ENCODE measurements at regions not wholly inside any gene's neighbourhood (a gene's known extent, or its start where the extent isn't known, plus 50 kb on each side); places are given as distances from the start of the nearest gene placed in this dataset.

- in situ Hi-C loops (cut with MboI; ENCODE audit: low sequenced_read_pairs) = no loop called here
Measured at GRCh38 chr13:73372666-73373627, 314.1 kb downstream of the KLF5 start.

- in situ Hi-C loops (cut with MboI; ENCODE audit: low sequenced_read_pairs) = no loop called here
Measured at GRCh38 chr13:73370066-73370465, 311.3 kb downstream of the KLF5 start.

GRCh38 chr13:73369095-73369494 is 310.3 kb downstream of the KLF5 start:
- in situ Hi-C loops (cut with MboI; ENCODE audit: low sequenced_read_pairs) = no loop called here

- in situ Hi-C loops (cut with MboI; ENCODE audit: low sequenced_read_pairs) = no loop called here
Measured at GRCh38 chr13:73368608-73369007, 309.8 kb downstream of the KLF5 start.

GRCh38 chr13:73367886-73368285 is 309.1 kb downstream of the KLF5 start:
- in situ Hi-C loops (cut with MboI; ENCODE audit: low sequenced_read_pairs) = no loop called here

GRCh38 chr13:73366241-73366640 is 307.4 kb downstream of the KLF5 start:
- in situ Hi-C loops (cut with MboI; ENCODE audit: low sequenced_read_pairs) = no loop called here

- in situ Hi-C loops (cut with MboI; ENCODE audit: low sequenced_read_pairs) = no loop called here
Measured at GRCh38 chr13:73365681-73366080, 306.9 kb downstream of the KLF5 start.

- in situ Hi-C loops (cut with MboI; ENCODE audit: low sequenced_read_pairs) = no loop called here
Measured at GRCh38 chr13:73365252-73365651, 306.4 kb downstream of the KLF5 start.

- in situ Hi-C loops (cut with MboI; ENCODE audit: low sequenced_read_pairs) = no loop called here
Measured at GRCh38 chr13:73364736-73365135, 305.9 kb downstream of the KLF5 start.

GRCh38 chr13:73358606-73359095 is 299.8 kb downstream of the KLF5 start:
- in situ Hi-C loops (cut with MboI; ENCODE audit: low sequenced_read_pairs) = no loop called here

GRCh38 chr13:73355134-73355533 is 296.3 kb downstream of the KLF5 start:
- in situ Hi-C loops (cut with MboI; ENCODE audit: low sequenced_read_pairs) = no loop called here

GRCh38 chr13:73351730-73352129 is 292.9 kb downstream of the KLF5 start:
- in situ Hi-C loops (cut with MboI; ENCODE audit: low sequenced_read_pairs) = no loop called here

- in situ Hi-C loops (cut with MboI; ENCODE audit: low sequenced_read_pairs) = no loop called here
Measured at GRCh38 chr13:73341748-73342147, 282.9 kb downstream of the KLF5 start.

- in situ Hi-C loops (cut with MboI; ENCODE audit: low sequenced_read_pairs) = no loop called here
Measured at GRCh38 chr13:73340069-73340468, 281.3 kb downstream of the KLF5 start.

- in situ Hi-C loops (cut with MboI; ENCODE audit: low sequenced_read_pairs) = no loop called here
Measured at GRCh38 chr13:73339086-73339485, 280.3 kb downstream of the KLF5 start.

GRCh38 chr13:73338389-73338788 is 279.6 kb downstream of the KLF5 start:
- in situ Hi-C loops (cut with MboI; ENCODE audit: low sequenced_read_pairs) = no loop called here

GRCh38 chr13:73337532-73337931 is 278.7 kb downstream of the KLF5 start:
- in situ Hi-C loops (cut with MboI; ENCODE audit: low sequenced_read_pairs) = no loop called here

- in situ Hi-C loops (cut with MboI; ENCODE audit: low sequenced_read_pairs) = no loop called here
Measured at GRCh38 chr13:73336773-73337172, 278.0 kb downstream of the KLF5 start.

GRCh38 chr13:73335944-73336343 is 277.1 kb downstream of the KLF5 start:
- in situ Hi-C loops (cut with MboI; ENCODE audit: low sequenced_read_pairs) = no loop called here

- in situ Hi-C loops (cut with MboI; ENCODE audit: low sequenced_read_pairs) = no loop called here
Measured at GRCh38 chr13:73335210-73335609, 276.4 kb downstream of the KLF5 start.

- in situ Hi-C loops (cut with MboI; ENCODE audit: low sequenced_read_pairs) = no loop called here
Measured at GRCh38 chr13:73334445-73334844, 275.6 kb downstream of the KLF5 start.

GRCh38 chr13:73331556-73331955 is 272.8 kb downstream of the KLF5 start:
- in situ Hi-C loops (cut with MboI; ENCODE audit: low sequenced_read_pairs) = no loop called here

All from HL-60/S4 treated with retinoic acid at 250 ng/mL for 4 days and 3 days (cell line).